CD4-positive, alpha-beta T cell treated with Interleukin-15 for 4 hours (primary cell): ENCODE measurements at regions not wholly inside any gene's neighbourhood (a gene's known extent, or its start where the extent isn't known, plus 50 kb on each side); places are given as distances from the start of the nearest gene placed in this dataset.
"Not testable (repeated sequence)": the region's sequence is repeated elsewhere in the genome, so short reads cannot be mapped to it uniquely, and the experiment has no call there.

ENCODE experiments used
- DNase-seq: peaks from one replicate; pipeline ENCODE4 v3.0.0-alpha.2; 2020; ENCODE audit warnings: low spot score

DNA sequence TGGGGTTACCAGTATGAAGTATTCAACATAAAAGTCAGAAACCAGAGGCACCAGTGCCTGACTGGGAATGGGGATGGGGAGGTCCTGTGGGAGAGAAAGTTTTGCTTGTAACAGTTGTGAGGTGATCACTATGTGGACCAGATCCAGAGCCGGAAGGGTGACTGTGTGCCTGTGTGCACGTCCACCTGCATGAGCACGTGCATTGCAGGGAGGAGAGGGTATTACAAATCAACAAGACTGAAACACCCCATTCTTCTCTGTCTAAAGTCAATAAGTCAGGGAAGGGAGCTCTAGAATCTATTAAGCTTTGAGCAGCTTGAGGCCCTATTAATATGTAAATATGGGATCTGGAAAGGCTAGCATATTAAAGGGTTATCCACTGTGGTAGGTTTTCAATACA lies 241.0 kb upstream of the ACVR2A start:
- DNase-seq = no peak

DNA sequence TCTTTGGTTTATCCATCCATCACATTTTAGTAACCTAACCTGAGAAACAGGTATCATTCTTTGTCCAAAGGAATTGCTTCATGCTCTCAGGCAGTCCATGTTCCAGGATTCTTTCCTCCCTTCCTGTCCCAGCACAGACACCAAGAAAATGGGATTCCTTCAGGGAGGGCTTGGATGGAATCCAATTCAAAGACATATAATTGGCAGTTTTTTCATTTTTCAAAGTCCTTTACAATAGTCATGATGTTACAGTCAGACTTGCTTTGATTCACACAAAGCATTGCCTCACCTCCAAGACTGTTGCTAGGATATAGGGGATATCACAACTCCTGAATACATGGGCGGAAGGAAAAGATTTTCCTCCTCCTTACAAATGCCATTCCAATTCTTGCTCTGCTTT lies 241.4 kb upstream of the ACVR2A start:
- no peak for DNase-seq

DNA sequence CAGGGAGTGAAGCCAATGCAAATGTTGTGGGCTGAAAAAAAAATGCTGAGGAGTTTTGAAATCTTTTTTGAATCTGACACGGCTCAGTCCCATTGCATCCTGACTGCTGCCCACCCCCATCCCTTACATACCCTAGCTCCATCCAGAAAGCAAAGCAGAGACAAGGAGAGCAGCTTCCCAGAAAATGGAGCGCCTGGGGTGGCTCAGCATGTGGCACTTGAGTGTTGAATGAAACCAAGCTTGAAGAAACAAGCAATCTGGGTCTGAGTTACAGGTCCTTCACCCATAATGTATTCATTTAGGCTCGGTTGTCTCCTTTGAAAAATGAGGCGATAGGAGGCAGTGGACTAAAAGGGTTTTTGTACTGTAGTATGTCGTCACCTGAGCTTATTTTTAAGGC lies 244.2 kb upstream of the ACVR2A start:
- no peak for DNase-seq

DNA sequence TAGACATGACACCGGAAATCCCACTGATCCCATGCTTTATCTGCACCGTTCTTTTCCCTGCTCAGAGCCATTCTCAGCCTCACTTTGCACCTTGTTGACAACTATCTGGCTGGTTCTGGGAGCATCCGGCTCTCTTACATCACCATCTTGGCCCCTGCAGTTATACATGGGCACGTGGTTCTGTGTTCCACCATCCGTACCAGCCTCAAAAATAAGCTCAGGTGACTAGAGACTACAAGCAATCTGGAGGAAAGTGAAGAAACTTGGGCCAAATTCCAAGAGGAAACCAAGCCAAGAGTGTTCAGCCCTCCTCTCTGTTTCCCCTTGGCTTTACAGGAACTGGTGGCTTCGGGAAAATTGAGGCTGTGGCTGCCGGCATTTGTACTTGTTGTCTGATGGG lies 244.6 kb upstream of the ACVR2A start:
- DNase-seq = no peak

DNA sequence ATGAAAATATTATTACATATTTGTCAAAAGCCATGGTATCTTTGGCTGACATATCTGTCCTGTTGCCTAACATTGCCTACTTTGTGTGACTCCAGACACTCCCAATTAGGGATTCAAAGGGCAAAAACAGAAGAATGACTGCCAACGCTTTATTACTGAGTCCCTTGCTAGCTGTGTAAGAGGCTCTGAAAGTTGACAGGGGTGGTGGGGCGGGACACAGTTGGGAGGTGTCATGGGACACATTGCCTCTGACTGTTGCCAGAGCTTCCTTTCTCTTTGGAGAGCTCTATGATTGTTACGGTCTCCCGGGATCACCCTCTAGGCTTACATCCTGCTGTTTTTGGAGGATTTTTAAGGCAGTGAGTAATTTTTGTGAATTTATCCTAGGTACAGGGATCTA lies 249.6 kb upstream of the ACVR2A start:
- no peak for DNase-seq

DNA sequence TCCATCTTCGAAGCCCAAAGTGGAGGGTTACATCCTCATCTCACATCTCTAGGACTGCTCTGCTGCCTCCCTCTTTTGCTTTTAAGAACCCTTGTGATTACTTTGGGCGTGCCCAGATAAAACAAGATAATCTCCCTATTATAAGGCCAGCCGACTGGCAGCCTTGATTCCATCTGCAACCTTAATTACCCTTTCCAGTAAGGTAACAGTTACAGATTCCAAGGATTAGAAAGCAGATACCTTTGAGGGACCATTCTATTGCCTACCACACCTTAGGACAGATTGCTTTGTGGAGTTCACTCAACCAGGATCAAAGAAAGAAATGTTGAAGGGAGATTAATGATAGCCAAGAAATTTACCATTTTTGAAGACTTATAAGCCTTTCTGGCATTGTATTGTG lies 250.8 kb upstream of the ACVR2A start:
- DNase-seq = no peak

DNA sequence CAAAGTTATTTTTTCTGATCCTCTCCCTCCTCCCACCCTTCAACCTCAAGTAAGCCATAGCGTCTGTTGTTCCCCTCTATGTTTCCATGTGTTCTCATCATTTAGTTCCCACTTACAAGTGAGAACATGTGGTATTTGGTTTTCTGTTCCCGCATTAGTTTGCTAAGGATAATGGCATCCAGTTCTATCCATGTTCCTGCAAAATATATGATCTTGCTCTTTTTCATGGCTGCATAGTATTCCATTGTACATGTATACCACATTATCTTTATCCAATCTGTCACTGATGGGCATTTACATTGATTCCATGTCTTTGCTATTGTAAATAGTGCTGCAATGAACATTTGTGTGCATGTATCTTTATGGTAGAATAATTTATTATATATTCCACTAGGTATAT lies 252.0 kb upstream of the ACVR2A start:
- not testable (repeated sequence) for DNase-seq

DNA sequence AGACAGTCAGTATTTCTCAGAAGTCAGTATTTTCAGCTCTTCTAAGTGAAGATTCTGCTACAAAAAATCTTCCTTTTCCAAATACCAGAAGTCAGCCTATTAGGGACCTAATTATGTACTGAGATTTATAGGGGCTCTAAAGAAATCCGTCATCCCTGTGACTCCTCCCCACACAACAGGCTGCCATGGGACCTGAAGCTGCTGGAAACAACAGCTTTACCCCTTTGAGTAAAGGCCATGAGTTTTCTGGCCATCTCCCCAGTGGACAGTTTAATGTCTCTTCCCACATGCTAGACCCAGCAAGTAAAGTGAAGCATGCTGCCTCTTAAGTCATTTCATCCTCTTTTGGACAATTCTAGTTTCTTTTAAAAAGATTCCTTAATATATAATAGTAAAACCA lies 255.7 kb upstream of the ACVR2A start:
- no peak for DNase-seq

DNA sequence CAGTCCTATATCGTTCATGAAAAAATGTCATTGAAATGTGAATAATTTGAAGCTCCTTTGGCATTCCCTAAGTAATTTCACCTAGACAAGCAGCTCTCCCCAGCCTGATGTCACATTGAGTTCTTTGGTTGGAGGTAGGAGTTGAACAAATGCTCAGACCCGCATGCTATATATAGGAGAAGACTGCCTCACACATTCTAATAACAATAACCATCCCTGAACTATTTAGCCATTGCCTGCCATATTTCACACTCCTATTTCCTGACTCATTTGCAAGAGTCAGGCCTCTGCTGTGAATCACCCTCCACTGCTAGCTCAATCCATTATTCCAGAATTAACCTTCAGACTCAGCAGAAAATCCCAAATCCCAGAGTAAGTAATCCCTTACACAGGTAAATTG lies 256.6 kb upstream of the ACVR2A start:
- no peak for DNase-seq

DNA sequence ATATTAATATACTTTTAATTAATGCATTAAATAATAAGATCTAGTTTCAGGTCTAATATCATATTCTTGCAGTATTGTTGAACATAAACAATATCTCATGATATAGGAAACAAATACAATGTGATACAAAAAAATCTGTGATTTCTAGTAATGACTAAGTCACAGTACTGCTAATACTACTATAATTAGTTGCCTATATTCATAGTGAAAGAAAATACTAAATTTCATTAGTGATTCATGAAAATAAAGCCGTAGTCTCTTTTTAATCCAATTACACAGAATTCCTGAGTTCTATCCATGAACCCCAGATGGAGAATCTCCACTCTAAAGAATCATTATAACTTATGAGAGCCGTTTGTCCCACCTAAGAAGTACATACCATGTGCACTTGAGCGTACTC lies 266.3 kb upstream of the ACVR2A start:
- DNase-seq = no peak

DNA sequence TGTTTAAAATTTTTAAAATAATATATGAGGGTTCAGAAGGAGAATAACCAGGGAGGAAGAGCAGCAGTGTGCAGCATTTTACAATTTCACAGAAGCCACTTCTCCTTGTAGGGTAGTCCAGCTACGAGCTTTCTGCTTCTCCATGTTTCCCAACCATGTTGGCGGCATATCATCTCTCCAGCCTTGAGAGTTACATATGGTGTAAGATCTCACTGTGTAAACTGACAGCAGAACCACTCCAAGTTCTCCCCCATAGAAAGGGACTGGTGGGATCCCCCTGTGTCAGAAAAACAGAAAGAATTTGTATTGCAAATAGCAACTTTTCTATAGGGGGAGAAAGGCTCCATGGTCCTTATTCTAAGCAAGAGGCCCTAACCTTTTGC lies 266.8 kb upstream of the ACVR2A start:
- DNase-seq = no peak

DNA sequence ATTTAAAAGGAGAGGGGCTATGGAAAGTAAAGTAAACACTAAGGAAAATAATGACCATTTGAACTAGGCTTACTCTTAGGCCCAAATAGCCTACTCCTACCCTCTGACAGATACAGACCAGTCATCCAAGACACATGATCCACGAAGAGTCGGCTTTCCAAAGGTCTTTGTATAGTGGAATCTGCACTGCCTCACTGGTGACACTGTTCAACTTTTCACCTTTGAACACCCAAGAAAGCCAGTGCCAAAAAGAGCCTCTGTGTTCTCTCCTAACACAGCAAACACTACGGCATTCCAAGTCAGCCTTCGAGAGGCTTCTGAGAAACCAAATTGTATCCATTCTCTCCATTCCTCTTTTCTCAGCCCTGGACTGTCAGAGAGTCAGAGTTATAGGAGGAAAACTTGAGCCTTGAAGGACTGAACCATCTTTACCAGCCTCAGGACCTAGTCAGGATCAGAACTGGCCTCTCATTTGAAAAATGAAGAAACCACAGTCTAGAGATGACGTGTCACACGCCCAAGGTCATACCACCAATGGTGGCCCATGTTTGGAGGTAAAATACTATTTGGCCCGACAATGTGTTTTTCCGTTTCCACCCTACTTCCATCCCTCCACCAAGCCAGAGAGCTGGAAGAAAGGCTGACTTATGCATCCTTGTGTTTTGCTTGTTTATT lies 267.4 kb upstream of the ACVR2A start:
- DNase-seq = no peak

DNA sequence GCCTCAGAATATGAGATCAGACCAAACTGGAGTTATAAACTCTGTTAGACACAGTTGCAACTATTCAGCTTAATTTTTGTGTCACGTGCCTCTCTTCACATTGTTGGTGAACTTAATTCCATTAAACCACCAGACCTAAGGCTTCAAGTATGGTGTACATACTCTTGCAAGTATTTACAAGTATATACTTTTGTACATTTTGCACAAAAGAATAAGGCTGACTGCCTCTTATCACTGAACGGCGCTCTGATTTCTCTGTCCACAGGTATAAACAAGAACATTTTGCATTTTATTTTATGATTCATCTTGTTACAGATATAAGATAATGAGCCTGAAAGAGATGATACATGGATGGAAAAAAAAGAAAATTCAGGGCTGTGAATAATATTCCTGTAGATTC lies 269.7 kb upstream of the ACVR2A start:
- DNase-seq = no peak

DNA sequence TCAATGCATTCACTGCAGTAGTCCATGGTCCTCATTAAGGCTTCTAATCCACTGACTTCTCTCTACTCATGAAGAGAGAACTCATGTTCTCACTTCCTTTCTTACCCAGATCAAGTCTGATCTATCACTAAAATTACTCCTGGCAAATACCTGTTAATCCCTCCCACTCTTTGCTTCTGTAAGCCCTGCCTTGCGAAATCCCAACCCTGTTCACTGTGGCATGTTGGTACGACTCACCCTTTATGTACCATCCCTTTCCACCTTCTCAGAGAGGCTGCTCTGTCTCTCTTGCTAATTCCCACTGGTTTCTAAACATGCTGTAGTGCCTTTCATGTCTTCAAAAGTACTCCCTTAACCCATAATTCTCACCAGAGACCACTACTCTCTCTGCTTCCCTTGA lies 272.2 kb upstream of the ACVR2A start:
- no peak for DNase-seq

DNA sequence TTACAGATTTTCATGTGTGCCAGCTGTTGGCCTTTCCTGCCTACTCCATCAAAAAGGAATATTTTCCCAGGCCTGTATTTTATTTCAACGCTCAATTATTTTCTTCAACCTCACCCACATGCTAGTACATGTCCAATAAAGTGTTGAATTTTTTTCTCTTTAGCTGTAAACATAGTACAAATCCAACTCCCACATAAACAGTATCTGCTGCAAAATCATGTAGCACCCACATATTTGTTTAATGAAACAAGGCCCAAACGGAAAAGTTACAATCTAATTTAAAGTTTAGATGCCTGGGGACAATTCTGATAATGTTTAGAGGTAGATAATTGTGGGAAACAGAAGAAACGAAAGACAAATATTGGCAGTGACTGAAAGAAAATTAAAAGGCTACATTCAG lies 275.4 kb upstream of the ACVR2A start:
- DNase-seq = no peak

DNA sequence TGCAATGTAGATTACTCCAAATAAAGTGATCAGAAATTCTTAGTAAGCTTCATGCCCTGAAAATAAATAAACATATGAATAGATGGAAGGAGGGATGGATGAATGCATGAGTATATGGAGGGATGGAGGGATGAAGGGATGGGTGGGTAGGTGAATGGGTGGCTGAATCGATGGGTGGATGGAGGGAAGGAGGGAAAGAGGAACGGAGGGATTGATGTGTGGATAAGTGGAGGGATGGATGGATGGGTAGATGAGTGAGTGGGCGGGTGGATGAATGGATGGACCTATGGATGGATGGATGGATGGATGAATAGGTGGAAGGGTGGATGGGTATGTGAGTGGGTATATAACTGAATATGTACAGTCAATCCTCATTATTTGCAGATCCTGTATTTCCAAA lies 276.7 kb upstream of the ACVR2A start:
- no peak for DNase-seq

DNA sequence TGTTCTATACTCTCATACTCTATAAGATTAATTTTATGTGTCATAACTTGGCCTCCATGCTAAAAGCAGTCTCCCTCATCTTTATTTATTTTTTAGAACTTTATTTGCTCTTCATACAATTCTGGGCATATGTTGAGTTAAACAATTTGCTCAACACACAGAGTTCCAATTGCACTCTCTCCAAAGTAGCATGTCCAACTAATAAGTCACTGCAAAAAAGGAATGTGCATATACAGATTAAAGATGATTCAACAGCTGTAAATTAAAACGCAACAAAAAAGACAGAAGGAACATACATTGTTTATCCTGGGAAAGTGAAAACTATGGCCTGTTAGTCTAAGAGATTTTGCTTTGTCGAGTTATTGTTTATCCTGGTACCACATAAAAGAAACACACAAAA lies 277.7 kb upstream of the ACVR2A start:
- no peak for DNase-seq

DNA sequence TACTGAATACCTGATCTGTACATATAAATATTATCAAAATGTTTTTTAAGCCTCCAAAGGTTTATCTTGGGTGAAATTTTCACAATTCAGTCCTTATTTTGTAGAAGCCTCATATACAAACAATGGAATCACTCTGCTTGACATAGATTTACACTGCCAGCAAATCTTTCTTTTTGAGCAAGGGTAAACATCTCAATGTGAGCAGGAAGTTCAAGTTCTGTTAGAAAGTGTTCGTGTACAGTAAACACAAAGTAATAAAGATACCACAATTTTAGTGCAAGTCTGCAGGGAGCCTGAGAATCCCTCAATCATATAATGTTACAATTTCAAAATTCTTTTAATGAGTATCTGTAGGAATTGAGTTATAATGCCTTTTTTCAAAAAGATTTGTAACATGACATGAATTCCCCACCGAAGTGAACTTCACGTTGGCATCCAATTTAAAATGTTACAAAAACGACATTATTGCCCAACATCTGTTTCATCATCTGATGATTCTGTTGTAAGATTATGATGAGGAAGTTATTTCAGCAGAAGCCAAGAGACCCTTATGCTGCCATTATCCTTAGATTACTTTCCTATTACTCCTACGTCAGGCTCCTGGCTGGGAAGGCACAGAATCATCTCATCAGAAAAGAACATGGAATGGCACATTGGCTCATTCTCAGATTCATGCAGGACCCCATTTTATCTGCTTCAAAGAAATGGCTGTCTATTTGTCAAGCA lies 283.9 kb upstream of the ACVR2A start:
- DNase-seq = no peak

DNA sequence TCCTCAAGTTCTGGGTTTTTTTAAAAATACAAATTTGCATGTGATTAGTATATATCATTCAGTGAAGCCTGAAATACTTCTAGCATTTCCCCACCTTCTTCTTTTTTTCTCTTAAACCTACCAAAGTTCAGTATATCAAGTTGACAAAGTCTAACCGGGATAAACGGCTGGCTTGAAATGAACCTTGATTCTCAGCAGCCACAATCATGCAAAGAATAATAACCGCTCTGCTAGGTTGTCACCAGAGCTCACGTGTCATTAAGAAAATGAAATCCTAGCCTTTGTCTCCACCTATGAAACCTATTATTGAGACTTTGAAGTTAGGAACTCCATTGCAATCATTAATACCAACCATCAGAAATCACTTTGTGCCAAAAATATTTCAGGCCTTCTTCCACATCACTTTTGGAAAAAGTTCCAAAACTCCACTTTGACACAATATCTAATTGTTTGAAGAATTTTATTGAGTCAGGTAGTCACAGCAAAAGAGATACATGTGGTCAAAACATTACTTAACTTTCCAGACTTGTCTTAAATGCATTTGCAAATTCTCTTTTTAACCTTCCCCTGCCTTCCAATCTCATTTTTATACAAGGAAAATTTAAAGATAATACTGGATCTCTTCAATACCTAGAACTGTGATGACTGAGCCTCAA lies 285.6 kb upstream of the ACVR2A start:
- no peak for DNase-seq

DNA sequence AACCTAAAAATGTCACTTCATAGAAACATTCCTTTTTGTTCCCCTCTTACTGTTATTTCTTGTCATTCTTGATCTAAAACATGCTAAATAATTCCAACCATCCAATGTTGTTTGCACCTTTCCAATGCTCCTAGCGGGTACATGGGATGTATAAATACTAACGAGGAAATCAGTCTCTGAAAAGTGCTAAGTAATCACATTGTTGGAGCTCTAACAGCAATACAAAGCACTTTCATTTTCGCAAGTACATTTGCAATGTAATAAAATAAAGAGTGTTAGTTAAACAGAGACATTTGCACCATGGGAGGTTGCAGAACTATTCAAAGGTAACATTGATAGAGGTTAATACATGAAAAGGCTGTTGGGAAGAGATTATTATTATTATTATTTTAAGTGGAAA lies 286.2 kb upstream of the ACVR2A start:
- no peak for DNase-seq

DNA sequence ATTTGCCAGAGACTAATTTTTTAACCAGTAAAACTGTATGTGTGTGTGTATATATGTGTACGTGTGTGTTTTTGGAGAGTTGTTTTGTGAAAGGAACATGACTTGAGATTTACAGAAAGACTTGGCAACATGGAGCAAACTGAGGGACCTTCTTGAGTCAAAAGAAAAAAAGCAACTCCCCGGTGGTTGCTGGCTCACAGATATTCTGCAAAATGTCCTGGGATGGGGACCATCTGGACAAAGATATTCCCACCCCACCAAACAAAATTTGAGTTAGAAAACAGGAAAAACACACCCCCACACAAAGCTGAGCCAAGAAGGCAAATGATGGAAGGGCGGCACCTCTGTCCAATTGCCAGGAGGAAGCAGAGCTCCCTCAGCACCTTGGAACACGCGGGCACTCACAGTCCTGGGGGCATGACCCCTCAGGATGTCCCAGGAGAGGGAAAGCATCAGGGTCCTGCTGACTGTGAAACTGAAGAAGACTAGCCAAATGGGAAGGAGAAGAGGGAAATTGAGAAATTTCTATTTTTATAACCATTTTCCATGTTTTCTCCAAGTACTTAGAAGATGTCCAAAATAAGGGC lies 290.2 kb upstream of the ACVR2A start:
- no peak for DNase-seq

DNA sequence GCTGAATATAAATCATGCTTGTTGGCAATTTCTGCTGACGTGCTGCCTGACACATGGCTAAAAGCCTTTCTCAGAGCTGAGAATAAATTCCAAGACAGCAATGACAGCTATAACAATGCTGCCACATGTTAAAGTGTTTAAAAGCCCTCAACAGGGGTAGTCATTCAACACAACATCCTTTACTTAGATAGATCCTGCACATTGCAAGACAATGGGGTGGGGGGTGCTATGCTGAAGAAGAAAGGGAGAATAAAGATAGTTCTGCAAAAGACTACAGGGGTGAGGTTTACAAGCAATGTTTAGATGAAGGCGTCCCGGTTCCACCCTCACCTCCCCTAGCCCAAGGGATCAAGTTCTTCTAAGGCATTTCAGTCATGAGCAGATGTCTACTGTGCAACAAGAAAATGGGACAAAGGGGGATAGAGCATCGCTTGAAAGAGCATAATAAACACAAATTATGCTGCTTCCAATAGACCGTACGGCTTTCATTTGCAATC lies 291.0 kb upstream of the ACVR2A start:
- no peak for DNase-seq
